Natural killer cell (primary cell): ENCODE measurements at regions not wholly inside any gene's neighbourhood (a gene's known extent, or its start where the extent isn't known, plus 50 kb on each side); places are given as distances from the start of the nearest gene placed in this dataset.

Source experiments
- ATAC-seq, 3 donors: fragments of 150-1000 bp in 2 of 3; fragments of 200-7000 bp in 1 of 3; cut with Tn5 transposase; 1 replicate in 1 of 3; 2 replicates in 2 of 3; pipeline ENCODE4 v1.10.0; 2021; ENCODE audit warnings: mild to moderate bottlenecking in 2 of 3, moderate library complexity in 2 of 3
- DNase-seq, 2 donors: peaks; one replicate each; pipeline versions ENCODE4 v3.0.0 to v3.0.0-alpha.2; 2013 to 2021; ENCODE audit warnings: mixed read lengths in 1 of 2
- H3K27ac ChIP-seq: one replicate; pipeline ENCODE4 v1.5.1; 2013; ENCODE audit warnings: mild to moderate bottlenecking, low read length
- H3K27me3 ChIP-seq: one replicate; pipeline ENCODE4 v1.6.1; 2013; ENCODE audit warnings: low read length; ENCODE audit not compliant: control insufficient read depth, insufficient read depth
- H3K36me3 ChIP-seq: one replicate; pipeline ENCODE4 v1.6.1; 2013; ENCODE audit warnings: low read length; ENCODE audit not compliant: control insufficient read depth, insufficient read depth
- H3K4me1 ChIP-seq: one replicate; pipeline ENCODE4 v1.6.1; 2013; ENCODE audit warnings: low read length; ENCODE audit not compliant: control insufficient read depth, insufficient read depth
- H3K4me3 ChIP-seq: one replicate; pipeline ENCODE4 v1.5.1; 2013; ENCODE audit warnings: low read length
- H3K9me3 ChIP-seq: one replicate; pipeline ENCODE4 v1.6.1; 2013; ENCODE audit warnings: low read length; ENCODE audit not compliant: control insufficient read depth, insufficient read depth
- H3K27ac Mint-ChIP-seq, 2 donors: one replicate each; pipeline ENCODE4 v1.8.0; 2022; ENCODE audit warnings: mild to moderate bottlenecking in 2 of 2, mixed read lengths in 2 of 2, moderate library complexity in 1 of 2
- H3K27me3 Mint-ChIP-seq, 2 donors: one replicate each; pipeline ENCODE4 v1.8.0; 2022; ENCODE audit warnings: low read depth in 2 of 2, mixed read lengths in 2 of 2
- H3K36me3 Mint-ChIP-seq: one replicate; pipeline ENCODE4 v1.8.0; 2022; ENCODE audit warnings: mixed read lengths
- H3K4me1 Mint-ChIP-seq, 2 donors: one replicate each; pipeline ENCODE4 v1.8.0; 2022; ENCODE audit warnings: mixed read lengths in 2 of 2
- H3K4me3 Mint-ChIP-seq: one replicate; pipeline ENCODE4 v1.8.0; 2022; ENCODE audit warnings: mild to moderate bottlenecking, moderate library complexity, mixed read lengths
- H3K9me3 Mint-ChIP-seq, 2 donors: one replicate each; pipeline ENCODE4 v1.8.0; 2022; ENCODE audit warnings: mixed read lengths in 2 of 2
- CTCF ChIP-seq: fragments of 200-600 bp; IDR thresholded peaks from one replicate; pipeline ENCODE4 v1.8.0; 2022; ENCODE audit warnings: antibody characterized with exemption
- WGBS: methylation state at CpG from one replicate; pipeline ENCODE4 v1.1.7; 2013; ENCODE audit warnings: missing lambda C conversion rate; ENCODE audit not compliant: insufficient coverage; 5-methylcytosine and 5-hydroxymethylcytosine counted together
- intact Hi-C: fragments of 100-400 bp; cut with micrococcal nuclease; formaldehyde crosslinking; loops from one replicate; pipeline ENCODE4 v1.14.2; 2022

GRCh38 chr2:226439337-226439736 is 360.3 kb downstream of the IRS1 start:
- H3K9me3 Mint-ChIP-seq = peaks cover 10% of the 10 kb centered on the region in 2 donors
- no peak for ATAC-seq
- no peaks in the 10 kb centered on the region for H3K27me3 ChIP-seq
- no peak overlapping the region for H3K27ac ChIP-seq
- no peaks in the 10 kb centered on the region for H3K36me3 ChIP-seq
- no peaks in the 10 kb centered on the region for H3K4me1 ChIP-seq
- intact Hi-C loops = no loop called here
- no peaks in the 10 kb centered on the region for H3K36me3 Mint-ChIP-seq
- no peak overlapping the region for H3K4me3 Mint-ChIP-seq
- H3K27ac Mint-ChIP-seq = no peak overlapping the region
- 79% methylated on average over 5 of the region's 6 CpGs for whole genome bisulfite sequencing
- DNase-seq = no peak
- no peaks in the 10 kb centered on the region for H3K9me3 ChIP-seq
- TF ChIP-seq CTCF = no peak
- H3K27me3 Mint-ChIP-seq = no peaks in the 10 kb centered on the region
- no peaks in the 10 kb centered on the region for H3K4me1 Mint-ChIP-seq
- H3K4me3 ChIP-seq = no peak overlapping the region

DNA sequence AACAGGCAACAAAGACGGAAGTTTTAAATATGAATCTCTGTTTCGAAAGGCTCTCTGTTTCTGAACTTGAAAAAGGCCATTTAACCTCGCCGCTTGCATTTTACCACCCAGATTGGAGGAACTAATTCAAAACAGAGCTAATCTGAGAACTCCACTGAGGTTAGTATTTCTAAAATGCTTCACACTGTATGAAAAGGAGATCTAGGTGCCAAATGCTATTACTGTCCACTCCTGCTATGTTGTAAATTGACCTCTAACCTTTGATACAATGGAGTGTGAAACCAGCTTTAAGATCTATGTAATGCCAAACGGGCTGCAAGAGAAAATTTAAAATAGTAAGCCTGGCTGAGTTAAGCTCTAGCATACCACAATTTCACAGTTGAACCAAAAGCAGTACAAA is 364.5 kb downstream of the IRS1 start:
- H3K27me3 ChIP-seq = no peaks in the 10 kb centered on the region
- ATAC-seq = no peak
- intact Hi-C loops = no loop called here
- no peak overlapping the region for H3K27ac Mint-ChIP-seq
- no peaks in the 10 kb centered on the region for H3K9me3 ChIP-seq
- no peaks in the 10 kb centered on the region for H3K36me3 Mint-ChIP-seq
- H3K36me3 ChIP-seq = no peaks in the 10 kb centered on the region
- H3K4me3 ChIP-seq = no peak overlapping the region
- 83% methylated on average over 5 of the region's 5 CpGs for WGBS
- DNase-seq = no peak
- H3K4me1 ChIP-seq = no peaks in the 10 kb centered on the region
- no peak for TF ChIP-seq CTCF
- no peaks in the 10 kb centered on the region for H3K27me3 Mint-ChIP-seq
- peaks cover 6 to 8% of the 10 kb centered on the region in 2 donors for H3K9me3 Mint-ChIP-seq
- no peak overlapping the region for H3K4me3 Mint-ChIP-seq
- H3K4me1 Mint-ChIP-seq = no peaks in the 10 kb centered on the region
- H3K27ac ChIP-seq = no peak overlapping the region

- WGBS = 79% methylated on average over 5 of the region's 5 CpGs
- intact Hi-C loops = no loop called here
- no peak for ATAC-seq
Observed at GRCh38 chr2:226434702-226435101, 364.9 kb downstream of the IRS1 start.

More at GRCh38 chr2:226434702-226435101, 364.9 kb downstream of the IRS1 start:
- H3K4me1 Mint-ChIP-seq = no peaks in the 10 kb centered on the region
- no peaks in the 10 kb centered on the region for H3K27me3 ChIP-seq
- H3K27me3 Mint-ChIP-seq = no peaks in the 10 kb centered on the region
- no peak for TF ChIP-seq CTCF
- H3K36me3 Mint-ChIP-seq = no peaks in the 10 kb centered on the region
- H3K27ac Mint-ChIP-seq = no peak overlapping the region
- no peak overlapping the region for H3K4me3 Mint-ChIP-seq
- H3K4me1 ChIP-seq = no peaks in the 10 kb centered on the region
- peaks cover 6 to 8% of the 10 kb centered on the region in 2 donors for H3K9me3 Mint-ChIP-seq
- H3K36me3 ChIP-seq = no peaks in the 10 kb centered on the region
- DNase-seq = no peak
- no peak overlapping the region for H3K27ac ChIP-seq
- no peak overlapping the region for H3K4me3 ChIP-seq
- no peaks in the 10 kb centered on the region for H3K9me3 ChIP-seq
